ENCODE measurements at regions not wholly inside any gene's neighbourhood (a gene's known extent, or its start where the extent isn't known, plus 50 kb on each side); places are given as distances from the start of the nearest gene placed in this dataset.

DNA sequence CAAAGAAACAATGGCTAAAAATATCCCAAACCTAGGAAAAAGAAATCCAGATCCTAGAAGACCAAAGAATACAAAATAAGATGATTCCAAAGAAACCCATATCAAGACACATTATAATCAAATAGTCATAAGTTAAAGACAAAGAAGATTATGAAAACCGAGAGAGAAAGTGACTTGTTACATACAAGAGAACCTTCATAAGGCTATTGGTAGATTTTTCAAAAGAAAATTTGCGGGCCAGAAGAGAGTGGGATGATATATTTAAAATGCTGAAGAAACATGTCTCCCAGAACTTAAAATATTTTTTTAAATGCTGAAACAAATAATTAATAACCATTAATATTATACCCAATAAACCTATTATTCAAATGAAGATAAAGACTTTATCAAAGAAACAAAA, 687.3 kb downstream of the TLE4 start:
- no peak for DNase-seq

DNA sequence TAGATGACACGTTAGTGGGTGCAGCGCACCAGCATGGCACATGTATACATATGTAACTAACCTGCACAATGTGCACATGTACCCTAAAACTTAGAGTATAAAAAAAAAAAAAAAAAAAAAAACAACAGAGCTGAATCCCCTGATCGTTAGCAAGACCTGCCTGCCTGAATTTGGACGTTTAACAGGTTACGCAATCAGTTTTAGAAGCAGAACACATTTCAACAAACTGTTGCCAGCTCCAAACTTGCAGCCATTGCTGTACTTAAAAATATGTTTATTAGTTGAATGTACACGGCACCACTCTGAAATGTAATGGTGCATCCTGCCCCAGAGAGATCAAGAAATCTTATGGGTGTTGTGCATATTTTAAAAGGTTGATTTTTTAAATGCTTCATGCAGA, 680.0 kb downstream of the TLE4 start:
- no peak for DNase-seq

DNA sequence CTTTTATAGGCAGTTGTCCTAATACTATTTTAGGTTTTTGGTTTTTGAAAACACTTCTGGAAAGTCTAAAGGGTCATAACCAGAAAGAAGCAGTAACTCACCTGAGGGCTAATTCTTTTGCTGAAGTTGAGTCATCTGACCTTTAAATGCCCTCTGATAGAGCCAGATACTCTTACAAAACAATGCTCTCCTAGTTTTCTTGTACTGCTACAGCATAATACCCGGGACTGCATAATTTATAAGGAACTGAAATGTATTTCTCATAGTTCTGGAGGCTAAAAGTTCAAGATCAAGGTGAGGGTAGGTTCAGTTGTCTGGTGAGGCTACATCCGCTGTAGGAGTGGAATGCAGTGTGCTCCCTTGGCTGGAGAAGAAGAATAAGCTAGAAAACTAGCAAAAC, 670.3 kb downstream of the TLE4 start:
- no peak for DNase-seq

DNA sequence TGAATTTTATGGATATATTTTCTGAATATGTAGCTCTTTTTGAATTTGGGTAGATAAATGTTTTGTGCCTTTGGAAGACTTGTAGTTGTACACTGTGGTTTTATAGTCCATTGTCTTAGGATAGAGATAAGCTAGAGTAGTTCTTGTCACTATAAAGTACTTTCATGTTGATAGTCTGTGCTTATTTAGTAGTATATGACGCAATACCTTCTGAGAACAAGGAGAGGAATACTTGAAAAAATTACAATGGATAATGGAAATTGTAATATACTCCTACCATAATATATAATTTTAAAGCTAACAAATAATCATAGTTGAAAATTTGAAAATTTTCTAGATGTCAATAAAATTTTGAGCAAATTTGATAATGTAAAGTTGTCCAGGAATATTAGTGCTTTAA, 664.0 kb downstream of the TLE4 start:
- DNase-seq: no peak

DNA sequence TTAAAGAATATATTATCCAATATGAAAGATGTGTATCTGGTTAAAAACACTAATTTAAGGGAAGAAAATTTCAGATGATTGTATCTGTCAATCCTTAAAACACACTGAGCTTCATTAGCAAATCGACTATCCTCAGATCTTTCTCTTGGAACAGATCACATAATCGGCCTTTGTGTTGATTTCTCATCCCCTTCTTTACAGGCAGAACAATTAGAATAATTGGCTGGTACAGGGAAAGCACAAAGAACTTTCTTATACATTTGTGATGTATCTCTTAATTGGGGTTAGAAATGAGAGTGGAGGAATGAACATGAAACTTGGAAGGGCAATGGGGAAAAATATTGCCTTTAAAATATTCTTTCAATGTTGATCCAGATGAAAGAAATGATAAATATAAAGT, 662.1 kb downstream of the TLE4 start:
- DNase-seq: no peak

DNA sequence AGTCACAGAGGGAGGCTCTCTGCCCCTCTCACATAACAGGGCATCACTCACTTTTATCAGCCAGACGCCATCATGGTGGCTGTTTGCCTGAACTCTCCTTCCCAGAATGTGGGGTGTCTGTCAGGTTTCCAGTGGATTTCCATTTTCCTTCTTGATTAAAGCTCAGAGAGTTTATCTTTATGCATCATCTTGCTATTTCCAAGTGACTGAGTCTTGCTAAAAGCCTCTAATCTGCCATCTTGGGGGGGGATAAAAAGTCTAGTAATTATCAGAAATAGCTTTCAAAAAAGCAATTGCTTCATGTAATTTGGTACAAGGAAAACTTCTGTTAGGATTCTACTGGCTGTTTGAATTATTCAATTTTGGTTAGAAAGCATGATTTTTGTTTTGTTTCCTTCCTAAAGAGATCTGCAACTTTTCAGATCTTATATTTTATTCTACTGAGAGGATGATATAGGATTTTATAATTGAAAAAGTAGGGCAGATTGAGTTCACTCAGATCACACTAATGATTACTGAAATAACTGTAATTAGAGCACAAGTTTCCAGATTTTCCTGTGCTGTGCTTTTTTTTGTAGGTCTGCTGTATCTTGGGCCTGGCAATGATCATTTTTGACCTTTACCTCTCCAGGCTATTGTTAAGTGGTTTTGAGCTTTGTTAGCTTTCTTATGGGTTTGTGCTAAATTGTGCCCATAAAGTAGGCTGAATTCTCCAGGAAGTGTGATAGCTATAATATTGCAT, 661.5 kb downstream of the TLE4 start:
- no peak for DNase-seq

DNA sequence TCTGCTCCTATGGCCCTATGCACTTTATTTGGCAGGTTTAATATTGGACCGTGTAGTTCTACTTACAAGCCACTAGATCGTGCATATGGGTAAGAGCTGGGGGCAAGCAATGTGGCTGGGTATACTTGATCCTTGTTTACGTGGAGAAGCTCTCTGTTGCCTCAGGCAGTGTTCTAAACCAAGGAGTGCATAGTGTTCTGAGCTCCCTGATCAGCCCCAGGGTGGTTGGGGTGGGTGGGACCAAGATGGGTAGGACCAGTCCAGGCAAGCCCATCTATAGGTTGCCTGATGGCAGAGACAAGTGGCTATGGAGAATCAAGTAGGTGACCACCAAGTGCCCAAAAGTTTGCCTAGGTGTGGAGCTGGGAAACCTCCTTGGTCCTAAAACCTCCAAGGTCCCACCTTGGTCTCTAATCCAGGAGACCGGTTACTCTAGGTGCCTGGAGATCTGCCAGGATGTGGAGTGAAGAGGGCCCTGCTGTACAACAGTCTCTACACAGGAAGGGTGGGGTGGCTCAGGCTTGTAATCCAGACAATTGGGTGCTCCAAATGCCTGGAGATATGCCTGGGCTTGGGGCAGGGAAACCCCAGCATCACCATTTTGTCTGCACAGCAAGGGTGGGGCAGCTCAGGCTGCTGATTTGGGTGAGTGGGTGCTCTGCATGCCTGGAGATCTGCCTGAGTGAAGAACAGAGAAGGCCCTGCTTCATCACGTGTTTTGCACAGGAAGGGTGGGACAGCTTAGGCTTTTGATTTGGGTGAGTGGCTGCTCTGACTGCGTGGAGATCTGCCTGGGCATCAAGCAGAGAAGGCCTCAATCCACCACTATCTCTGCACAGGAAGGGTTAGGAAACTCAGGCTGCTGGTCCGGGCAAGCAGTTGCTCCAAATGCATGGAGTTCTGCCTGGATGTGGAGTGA, 659.8 kb downstream of the TLE4 start:
- no peak for DNase-seq

DNA sequence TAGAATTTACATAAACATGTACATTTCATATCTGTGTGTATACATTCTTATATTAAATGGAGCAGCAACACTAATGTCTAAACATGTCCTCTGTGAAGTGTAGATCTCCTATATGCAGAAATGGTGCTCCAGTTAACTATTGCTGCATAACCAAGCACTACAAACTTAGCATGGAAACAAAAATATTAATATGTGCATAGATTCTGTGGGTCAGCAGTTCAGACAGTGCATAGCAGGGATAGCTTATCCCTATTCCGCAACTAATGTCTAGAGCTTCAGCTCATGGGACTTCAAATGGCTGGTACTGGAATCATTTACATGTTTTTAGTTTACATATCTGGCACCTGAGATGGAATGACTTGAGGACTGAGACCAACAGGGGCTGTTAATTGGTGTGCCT, 652.1 kb downstream of the TLE4 start:
- no peak for DNase-seq

DNA sequence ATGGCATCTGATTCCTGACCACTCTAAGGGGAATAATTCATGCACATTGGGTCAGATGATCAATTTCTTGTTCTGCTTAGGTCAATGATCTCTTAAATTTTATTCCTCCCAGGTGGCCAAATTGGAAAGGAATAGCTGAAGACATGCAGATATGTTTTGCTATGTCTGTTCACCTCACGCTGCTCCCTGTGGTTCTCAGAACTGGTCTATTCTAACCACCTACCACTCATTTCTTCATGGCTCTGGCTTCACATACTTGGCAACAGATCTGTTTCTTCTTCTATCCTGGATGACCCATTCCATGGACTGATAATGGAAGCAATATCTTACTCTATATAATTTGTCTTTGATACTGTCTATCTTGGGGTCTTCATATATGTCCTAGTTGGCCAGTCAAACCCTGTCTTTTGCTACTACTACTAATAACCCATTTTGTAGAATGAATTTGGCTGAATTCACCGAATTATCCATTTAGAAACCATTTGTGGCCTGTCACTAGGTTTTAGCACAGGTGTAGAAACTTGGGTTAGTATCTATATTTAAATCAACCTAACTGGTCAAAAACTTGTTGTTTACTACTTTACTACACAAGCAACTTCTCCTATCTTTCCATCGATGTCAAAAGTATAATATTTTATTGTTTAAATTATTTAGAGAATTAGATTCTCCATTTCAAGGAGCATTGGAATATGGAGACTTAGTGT, 650.9 kb downstream of the TLE4 start:
- no peak for DNase-seq

DNA sequence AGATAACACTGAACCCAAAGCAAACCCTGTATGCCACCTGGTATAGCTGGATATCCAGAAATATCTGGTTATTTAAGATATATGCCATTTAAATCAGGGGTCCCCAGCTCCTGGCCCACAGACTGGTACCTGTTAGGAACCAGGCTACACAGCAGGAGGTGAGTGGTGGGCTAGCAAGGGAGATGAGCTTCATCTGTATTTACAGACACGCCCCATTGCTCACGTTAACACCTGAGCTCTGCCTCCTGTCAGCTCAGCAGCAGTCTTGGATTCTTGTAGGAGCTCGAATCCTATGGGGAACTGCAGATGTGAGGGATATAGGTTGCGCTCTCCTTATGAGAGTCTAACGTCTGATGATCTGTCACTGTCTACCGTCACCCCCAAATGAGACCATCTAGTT, 646.6 kb downstream of the TLE4 start:
- no peak for DNase-seq

DNA sequence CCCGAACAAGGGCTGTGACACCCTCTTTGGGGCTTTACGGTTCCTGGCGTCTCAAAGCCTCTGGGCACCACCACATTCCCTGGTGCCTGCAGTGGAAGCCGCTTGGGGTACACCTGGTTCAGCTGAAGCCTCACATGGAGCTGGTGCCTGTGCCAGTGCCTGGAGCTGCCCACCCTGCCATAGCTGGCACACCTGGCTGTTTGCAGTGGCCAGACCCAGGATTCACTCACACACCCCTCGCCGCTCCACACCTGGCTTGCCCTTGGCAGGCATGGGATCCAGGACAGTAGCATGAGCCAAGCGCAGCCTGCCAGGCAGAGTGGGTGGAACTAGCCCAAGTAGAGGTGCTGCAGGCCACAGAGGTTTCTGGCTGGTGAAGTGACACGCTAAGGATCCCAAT, 641.8 kb downstream of the TLE4 start:
- DNase-seq: no peak

DNA sequence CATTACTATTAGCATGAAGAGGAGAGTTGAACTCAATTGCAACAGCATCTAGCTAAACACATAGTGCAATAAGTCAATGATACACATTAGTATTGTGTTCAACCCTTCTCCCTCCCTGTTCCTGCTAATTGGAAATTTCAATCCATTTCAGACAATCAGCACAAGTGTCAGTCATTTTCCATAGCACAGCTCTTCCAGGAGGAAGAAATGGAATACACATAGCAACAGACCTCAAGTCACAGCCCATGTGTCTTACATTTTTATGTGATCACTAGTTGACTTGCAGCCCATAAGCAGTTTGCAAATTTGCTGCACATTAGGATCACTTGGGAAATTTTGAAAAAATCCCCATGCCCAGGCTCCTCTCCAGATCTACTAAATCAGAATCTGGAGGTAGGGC, 636.9 kb downstream of the TLE4 start:
- DNase-seq: no peak

DNA sequence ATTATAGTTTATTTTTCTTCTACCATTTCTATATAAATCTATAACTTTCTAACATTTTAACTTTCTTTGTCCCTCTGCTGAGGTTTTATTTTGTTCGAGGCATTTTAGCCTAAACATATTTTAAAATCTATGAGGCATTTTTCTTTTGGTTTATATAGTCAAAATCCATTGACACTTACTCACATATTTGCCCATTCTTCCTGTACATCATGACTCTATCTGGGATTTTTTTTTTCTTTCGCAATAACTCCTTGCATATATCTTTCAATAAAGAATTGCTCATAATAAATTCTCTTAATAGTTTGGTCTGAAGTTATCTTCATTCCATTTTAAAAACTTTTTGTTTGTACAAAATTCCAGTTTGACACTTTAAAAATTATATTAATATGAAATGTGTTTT, 632.3 kb downstream of the TLE4 start:
- no peak for DNase-seq

DNA sequence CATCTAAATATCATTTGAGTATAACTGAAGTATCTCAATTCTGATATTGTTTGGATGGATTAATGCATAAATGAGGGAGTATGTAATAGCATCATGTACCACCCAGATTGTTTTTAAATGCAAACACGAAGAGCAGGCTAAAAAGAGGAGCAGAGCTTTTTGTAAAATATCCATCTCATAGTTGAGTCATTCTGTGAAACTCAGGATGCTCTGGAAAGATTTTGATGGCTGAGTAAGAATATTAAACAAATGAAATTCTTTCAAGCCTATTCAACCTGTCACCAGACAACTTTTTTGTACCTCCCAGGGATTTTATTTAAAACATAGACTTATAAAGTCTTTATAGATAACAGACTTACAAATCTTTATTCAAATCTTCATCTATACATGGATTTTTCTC, 625.9 kb downstream of the TLE4 start:
- DNase-seq: no peak

DNA sequence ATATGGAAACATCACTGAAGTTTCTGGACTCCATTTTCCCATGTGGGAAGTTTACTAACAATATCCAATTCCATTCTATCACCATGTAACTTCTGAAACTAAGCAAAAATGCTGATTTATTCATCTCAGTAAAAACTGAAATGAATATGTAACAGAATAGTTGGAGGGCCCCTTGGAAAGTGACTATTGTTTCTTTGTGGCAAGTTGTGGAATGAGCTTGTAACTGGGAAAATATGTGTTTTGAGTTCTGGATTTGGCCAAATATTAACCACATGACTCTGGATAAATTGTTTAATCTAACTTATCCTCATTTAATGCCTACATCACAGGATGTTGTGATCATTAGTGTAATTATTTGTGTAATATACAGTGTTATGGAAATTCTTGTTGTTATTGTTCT, 619.3 kb downstream of the TLE4 start:
- DNase-seq: peak; percentile 55

DNA sequence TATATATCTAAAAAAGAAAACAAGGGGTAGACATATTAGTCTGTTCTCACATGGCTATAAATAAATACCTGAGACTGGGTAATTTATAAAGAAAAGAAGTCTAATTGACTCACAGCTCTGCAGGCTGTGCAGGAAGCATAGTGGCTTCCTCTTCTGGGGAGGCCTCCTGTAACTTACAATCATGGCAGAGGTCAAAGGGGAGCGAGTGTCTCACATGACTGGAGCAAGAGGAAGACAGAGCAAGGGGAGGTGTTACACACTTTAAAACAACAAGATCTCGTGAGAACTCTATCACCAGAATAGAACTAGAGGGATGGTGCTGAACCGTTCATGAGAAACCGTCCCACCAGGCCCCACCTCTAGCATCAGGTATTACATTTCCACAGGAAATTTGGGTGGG, 616.8 kb downstream of the TLE4 start:
- DNase-seq: no peak

DNA sequence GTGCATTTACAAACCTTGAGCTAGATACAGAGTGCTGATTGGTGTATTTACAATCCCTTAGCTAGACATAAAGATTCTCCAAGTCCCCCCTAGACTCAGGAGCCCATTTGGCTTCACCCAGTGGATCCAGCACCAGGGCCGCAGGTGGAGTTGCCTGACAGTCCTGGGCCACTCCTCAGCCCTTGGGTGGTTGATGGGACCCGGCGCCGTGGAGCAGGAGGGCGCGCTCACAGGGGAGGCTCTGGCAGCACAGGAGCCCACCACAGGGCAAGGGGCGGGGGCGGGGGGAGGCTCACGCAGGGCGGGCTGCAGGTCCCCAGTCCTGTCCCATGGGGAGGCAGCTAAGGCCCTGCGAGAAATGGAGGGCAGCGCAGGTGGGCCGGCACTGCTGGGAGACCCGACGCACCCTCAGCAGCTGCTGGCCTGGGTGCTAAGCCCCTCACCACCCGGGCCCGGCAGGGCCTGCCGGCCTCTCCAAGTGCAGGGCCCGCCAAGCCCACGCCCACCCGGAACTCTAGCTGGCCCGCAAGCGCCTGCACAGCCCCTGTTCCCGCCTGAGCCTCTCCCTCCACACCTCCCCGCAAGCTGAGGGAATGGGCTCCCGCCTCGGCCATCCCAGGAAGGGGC, 613.5 kb downstream of the TLE4 start:
- DNase-seq: no peak

DNA sequence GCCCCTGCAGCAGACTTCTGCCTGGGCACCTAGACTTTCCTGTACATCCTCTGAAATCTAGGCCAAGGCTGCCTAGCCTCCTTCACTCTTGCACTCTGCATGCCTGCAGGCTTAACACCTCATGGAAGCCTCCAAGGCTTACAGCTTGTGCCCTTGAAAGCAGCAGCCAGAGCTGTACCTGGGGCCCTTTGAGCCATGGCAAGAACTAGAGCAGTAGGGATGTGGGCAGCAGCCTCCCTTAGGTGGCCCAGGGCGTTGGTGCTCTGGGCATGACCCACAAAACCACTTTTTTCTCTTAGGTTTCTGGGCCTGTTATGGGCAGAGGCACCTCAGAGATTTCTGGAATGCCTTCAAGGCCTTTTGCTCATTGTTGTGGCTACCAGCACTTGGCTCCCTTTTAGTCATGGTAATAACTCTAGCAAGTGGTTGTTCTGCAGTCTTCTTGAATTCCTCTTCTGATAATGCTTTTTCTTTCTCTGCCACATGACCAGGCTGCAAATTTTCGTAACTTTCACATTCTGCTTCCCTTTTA, 606.2 kb downstream of the TLE4 start:
- DNase-seq: no peak

DNA sequence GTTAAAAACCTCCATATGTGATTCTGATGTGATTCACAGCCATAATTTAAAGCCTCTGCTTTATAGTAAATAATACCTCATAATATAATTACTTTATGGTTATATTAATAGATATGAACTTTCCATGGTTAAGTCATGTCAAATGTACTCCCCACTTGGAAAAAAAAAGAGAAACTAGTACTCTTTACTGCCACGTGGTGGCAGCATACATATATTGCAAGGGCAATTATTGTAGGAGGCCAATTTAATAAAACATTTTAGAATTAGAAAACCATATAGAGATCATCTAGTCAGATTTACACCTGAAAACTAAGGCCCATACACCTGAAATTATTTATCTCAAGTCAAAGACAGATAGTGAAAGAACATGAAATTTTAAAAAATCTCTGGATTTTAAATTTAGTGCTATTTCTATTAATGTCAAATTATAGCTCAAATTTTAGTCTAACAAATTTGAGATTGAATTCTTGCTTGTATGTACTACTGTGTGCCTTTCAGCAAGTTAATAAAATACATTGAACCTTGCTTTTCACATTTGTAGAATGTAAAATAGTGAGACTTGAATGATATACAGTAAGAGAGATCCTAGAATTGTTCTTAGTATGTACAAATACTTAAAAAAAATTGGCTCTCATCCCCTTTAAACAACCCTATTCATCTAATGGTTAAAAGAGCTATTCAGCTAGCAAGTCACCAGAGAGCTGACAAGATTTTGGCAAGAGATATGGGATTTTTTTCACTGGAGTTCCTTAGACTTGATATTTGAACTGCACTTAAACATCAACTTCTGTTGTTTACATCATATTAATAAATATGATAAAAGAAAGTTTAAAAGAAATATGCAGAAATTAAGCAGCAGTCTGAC, 603.8 kb downstream of the TLE4 start:
- DNase-seq: peak; percentile 58

DNA sequence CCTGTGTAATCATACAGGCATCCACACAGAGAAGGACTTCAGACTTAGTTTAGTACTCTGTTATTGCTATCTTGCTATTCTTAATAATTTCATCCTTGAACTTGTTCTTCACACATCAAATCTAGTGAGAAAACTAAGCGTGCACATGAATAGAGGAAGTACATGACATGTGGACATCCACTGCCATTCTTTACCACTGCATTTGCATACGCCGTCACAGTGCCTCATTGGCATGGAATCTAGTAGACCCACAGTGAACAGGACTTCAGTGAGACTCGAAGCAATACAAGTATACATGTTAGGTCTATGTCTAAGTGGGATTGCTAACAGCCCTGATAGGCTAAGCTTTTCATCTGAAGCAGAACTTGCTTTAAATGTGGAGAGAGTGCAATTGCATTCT, 592.1 kb downstream of the TLE4 start:
- no peak for DNase-seq

DNA sequence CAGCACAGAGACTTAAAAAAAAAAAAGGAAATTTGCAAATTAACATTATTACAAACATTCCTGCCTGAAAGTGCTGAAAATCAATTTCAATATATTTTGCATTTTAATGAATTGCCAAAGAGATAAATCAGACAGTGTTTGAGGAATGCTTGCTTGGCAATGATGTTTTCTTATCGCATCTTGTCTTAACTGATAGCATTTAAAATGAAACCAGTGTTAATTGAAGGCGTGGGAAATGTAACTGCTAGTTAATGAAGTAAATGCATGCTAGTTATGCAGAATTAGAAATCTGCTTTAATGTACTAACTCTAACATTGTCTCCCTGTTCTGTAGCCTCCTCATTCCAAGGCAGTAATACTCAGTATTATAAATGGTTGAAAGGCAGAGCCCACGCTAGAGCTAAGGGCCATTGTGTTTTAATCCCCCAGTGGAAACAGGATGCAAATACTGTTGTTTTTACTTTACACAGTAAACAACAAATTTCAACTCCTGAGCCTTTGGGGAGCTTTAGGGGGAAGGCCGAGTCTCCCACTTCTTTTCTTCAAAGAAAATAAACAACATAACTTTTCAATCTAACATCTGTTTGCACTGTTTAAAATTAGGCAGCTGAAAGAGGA, 586.9 kb downstream of the TLE4 start:
- no peak for DNase-seq

DNA sequence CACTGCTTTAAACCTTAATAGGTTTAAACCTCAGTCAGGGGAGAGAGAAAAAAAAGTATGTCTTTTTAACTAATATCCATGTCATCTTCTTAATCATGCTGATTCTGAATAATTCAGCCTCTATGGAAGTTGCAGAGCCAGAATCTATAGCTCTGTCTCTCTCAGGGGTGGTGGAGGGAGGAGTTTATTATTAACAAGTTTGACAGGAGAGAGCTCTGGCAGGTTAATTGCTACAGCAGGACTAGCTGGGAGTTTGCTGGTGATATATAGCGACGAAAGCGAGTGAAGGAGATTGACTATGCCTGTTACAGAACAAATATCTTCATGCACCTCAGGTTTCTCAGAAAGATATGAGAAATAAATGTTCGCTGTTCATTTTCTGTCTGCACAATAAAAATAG, 586.4 kb downstream of the TLE4 start:
- DNase-seq: peak; percentile 20
